ENCODE measurements at regions not wholly inside any gene's neighbourhood (a gene's known extent, or its start where the extent isn't known, plus 50 kb on each side); places are given as distances from the start of the nearest gene placed in this dataset.

GRCh38 chr14:85131226-85131922 lies 398.6 kb upstream of the FLRT2 start:
- TF ChIP-seq CTCF (IDR thresholded peaks at IDR 0.05) (no peak), POLR2AphosphoS5 (IDR thresholded peaks at IDR 0.05; ENCODE audit: low read depth, low read length) (no peak)
